ENCODE measurements at regions not wholly inside any gene's neighbourhood (a gene's known extent, or its start where the extent isn't known, plus 50 kb on each side); places are given as distances from the start of the nearest gene placed in this dataset.

- TF ChIP-seq, protein P1, sequence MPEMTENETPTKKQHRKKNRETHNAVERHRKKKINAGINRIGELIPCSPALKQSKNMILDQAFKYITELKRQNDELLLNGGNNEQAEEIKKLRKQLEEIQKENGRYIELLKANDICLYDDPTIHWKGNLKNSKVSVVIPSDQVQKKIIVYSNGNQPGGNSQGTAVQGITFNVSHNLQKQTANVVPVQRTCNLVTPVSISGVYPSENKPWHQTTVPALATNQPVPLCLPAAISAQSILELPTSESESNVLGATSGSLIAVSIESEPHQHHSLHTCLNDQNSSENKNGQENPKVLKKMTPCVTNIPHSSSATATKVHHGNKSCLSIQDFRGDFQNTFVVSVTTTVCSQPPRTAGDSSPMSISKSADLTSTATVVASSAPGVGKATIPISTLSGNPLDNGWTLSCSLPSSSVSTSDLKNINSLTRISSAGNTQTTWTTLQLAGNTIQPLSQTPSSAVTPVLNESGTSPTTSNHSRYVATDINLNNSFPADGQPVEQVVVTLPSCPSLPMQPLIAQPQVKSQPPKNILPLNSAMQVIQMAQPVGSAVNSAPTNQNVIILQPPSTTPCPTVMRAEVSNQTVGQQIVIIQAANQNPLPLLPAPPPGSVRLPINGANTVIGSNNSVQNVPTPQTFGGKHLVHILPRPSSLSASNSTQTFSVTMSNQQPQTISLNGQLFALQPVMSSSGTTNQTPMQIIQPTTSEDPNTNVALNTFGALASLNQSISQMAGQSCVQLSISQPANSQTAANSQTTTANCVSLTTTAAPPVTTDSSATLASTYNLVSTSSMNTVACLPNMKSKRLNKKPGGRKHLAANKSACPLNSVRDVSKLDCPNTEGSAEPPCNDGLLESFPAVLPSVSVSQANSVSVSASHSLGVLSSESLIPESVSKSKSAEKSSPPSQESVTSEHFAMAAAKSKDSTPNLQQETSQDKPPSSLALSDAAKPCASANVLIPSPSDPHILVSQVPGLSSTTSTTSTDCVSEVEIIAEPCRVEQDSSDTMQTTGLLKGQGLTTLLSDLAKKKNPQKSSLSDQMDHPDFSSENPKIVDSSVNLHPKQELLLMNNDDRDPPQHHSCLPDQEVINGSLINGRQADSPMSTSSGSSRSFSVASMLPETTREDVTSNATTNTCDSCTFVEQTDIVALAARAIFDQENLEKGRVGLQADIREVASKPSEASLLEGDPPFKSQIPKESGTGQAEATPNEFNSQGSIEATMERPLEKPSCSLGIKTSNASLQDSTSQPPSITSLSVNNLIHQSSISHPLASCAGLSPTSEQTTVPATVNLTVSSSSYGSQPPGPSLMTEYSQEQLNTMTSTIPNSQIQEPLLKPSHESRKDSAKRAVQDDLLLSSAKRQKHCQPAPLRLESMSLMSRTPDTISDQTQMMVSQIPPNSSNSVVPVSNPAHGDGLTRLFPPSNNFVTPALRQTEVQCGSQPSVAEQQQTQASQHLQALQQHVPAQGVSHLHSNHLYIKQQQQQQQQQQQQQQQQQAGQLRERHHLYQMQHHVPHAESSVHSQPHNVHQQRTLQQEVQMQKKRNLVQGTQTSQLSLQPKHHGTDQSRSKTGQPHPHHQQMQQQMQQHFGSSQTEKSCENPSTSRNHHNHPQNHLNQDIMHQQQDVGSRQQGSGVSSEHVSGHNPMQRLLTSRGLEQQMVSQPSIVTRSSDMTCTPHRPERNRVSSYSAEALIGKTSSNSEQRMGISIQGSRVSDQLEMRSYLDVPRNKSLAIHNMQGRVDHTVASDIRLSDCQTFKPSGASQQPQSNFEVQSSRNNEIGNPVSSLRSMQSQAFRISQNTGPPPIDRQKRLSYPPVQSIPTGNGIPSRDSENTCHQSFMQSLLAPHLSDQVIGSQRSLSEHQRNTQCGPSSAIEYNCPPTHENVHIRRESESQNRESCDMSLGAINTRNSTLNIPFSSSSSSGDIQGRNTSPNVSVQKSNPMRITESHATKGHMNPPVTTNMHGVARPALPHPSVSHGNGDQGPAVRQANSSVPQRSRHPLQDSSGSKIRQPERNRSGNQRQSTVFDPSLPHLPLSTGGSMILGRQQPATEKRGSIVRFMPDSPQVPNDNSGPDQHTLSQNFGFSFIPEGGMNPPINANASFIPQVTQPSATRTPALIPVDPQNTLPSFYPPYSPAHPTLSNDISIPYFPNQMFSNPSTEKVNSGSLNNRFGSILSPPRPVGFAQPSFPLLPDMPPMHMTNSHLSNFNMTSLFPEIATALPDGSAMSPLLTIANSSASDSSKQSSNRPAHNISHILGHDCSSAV (CRISPR knock-in tag; IDR thresholded peaks at IDR 0.05; ENCODE audit: borderline replicate concordance) = no peak
- no peak for TF ChIP-seq ZNF674 (CRISPR knock-in tag; IDR thresholded peaks at IDR 0.05; ENCODE audit: low read depth)
- TF ChIP-seq, protein P2, sequence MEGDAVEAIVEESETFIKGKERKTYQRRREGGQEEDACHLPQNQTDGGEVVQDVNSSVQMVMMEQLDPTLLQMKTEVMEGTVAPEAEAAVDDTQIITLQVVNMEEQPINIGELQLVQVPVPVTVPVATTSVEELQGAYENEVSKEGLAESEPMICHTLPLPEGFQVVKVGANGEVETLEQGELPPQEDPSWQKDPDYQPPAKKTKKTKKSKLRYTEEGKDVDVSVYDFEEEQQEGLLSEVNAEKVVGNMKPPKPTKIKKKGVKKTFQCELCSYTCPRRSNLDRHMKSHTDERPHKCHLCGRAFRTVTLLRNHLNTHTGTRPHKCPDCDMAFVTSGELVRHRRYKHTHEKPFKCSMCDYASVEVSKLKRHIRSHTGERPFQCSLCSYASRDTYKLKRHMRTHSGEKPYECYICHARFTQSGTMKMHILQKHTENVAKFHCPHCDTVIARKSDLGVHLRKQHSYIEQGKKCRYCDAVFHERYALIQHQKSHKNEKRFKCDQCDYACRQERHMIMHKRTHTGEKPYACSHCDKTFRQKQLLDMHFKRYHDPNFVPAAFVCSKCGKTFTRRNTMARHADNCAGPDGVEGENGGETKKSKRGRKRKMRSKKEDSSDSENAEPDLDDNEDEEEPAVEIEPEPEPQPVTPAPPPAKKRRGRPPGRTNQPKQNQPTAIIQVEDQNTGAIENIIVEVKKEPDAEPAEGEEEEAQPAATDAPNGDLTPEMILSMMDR (CRISPR knock-in tag; IDR thresholded peaks at IDR 0.05) = peak; percentile 80
- TF ChIP-seq CEBPG (CRISPR knock-in tag; IDR thresholded peaks at IDR 0.05) = no peak
- TF ChIP-seq FOXM1 (CRISPR knock-in tag; IDR thresholded peaks at IDR 0.05) = no peak
- no peak for TF ChIP-seq ZNF607 (CRISPR knock-in tag; IDR thresholded peaks at IDR 0.05; ENCODE audit: borderline replicate concordance)
- peak; percentile 65 for TF ChIP-seq SMC3 (IDR thresholded peaks at IDR 0.05; ENCODE audit: low read length)
- TF ChIP-seq ZSCAN25 (CRISPR knock-in tag; IDR thresholded peaks at IDR 0.05) = no peak
- no peak for TF ChIP-seq GTF3A (CRISPR knock-in tag; conservative IDR thresholded peaks at IDR 0.05)
- TF ChIP-seq, protein P3, sequence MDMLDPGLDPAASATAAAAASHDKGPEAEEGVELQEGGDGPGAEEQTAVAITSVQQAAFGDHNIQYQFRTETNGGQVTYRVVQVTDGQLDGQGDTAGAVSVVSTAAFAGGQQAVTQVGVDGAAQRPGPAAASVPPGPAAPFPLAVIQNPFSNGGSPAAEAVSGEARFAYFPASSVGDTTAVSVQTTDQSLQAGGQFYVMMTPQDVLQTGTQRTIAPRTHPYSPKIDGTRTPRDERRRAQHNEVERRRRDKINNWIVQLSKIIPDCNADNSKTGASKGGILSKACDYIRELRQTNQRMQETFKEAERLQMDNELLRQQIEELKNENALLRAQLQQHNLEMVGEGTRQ (IDR thresholded peaks at IDR 0.05; ENCODE audit: low read depth, low read length) = no peak
- TF ChIP-seq, protein P3 (CRISPR knock-in tag; IDR thresholded peaks at IDR 0.05; ENCODE audit: borderline replicate concordance) = no peak
- no peak for TF ChIP-seq RXRA (CRISPR knock-in tag; IDR thresholded peaks at IDR 0.05)
- no peak for TF ChIP-seq NFIC (IDR thresholded peaks at IDR 0.05; ENCODE audit: low read length)
- TF ChIP-seq SP2 (CRISPR knock-in tag; IDR thresholded peaks at IDR 0.05) = no peak
- no peak for TF ChIP-seq SOX13 (IDR thresholded peaks at IDR 0.05)
- TF ChIP-seq SOX13 (CRISPR knock-in tag; conservative IDR thresholded peaks at IDR 0.05 in 1 of 2, IDR thresholded peaks at IDR 0.05 in 1 of 2) = no peak
- no peak for TF ChIP-seq ZNF12 (CRISPR knock-in tag; IDR thresholded peaks at IDR 0.05)
- TF ChIP-seq ZC3H4 (CRISPR knock-in tag; IDR thresholded peaks at IDR 0.05; ENCODE audit: borderline replicate concordance) = no peak
- no peak for TF ChIP-seq ZBTB42 (CRISPR knock-in tag; IDR thresholded peaks at IDR 0.05)
Observed at GRCh38 chr17:45722161-45722560, 62.0 kb upstream of the CRHR1 start (continued).
